OCI-LY7 (cell line): ENCODE measurements at regions not wholly inside any gene's neighbourhood (a gene's known extent, or its start where the extent isn't known, plus 50 kb on each side); places are given as distances from the start of the nearest gene placed in this dataset.

Experiments used
- BruUV-seq: library from RNA; stranded (reverse); fragments of 400-500 nt; replicated peaks from 2 replicates; lab custom pipeline; 2021; lab: Mats Ljungman, UMichigan
- CTCF ChIA-PET: fragments of 300-600 bp; sonication (Branson Sonifier 250); formaldehyde crosslinking; loops from one replicate; lab custom pipeline; 2022; ENCODE audit warnings: antibody characterized with exemption; ENCODE audit not compliant: unreplicated experiment; lab: Charles Lee
- POLR2A ChIA-PET: fragments of 300-600 bp; sonication (Branson Sonifier 250); formaldehyde crosslinking; loops from one replicate; lab custom pipeline; 2022; ENCODE audit warnings: antibody characterized with exemption; lab: Charles Lee
- DNase-seq: peaks from one replicate; pipeline ENCODE4 v3.0.0-alpha.2; 2015; ENCODE audit warnings: low spot score
- H2AFZ ChIP-seq: fragments of 200-600 bp; sonication (generic), shearing (Covaris generic); 2 replicates; pipeline ENCODE4 v1.6.1; 2014; ENCODE audit warnings: mild to moderate bottlenecking, antibody characterized with exemption, low read length, moderate library complexity
- H3K27ac ChIP-seq: fragments of 200-600 bp; sonication (generic); 2 replicates; pipeline ENCODE4 v1.5.1; 2014; ENCODE audit warnings: mixed run types, low read depth, mild to moderate bottlenecking, moderate library complexity, low read length, inconsistent platforms; ENCODE audit not compliant: poor library complexity, severe bottlenecking
- H3K36me3 ChIP-seq: fragments of 200-600 bp; sonication (generic); 2 replicates; pipeline ENCODE4 v1.6.1; 2014; ENCODE audit warnings: mild to moderate bottlenecking, antibody characterized with exemption, low read length, moderate library complexity, mixed read lengths; ENCODE audit not compliant: insufficient read depth
- H3K4me1 ChIP-seq: fragments of 200-600 bp; sonication (generic); 2 replicates; pipeline ENCODE4 v1.5.1; 2014; ENCODE audit warnings: mild to moderate bottlenecking, low read length; ENCODE audit not compliant: insufficient read depth, poor library complexity, severe bottlenecking
- H3K4me2 ChIP-seq: fragments of 200-600 bp; sonication (generic); 2 replicates; pipeline ENCODE4 v1.6.1; 2014; ENCODE audit warnings: mild to moderate bottlenecking, low read length
- H3K4me3 ChIP-seq: fragments of 200-600 bp; sonication (generic); 2 replicates; pipeline ENCODE4 v1.5.1; 2014; ENCODE audit warnings: mild to moderate bottlenecking, low read depth, low read length; ENCODE audit not compliant: poor library complexity, severe bottlenecking
- H3K79me2 ChIP-seq: fragments of 200-600 bp; sonication (generic); 2 replicates; pipeline ENCODE4 v1.6.1; 2016; ENCODE audit warnings: low read depth, mild to moderate bottlenecking, low read length, moderate library complexity, mixed read lengths; ENCODE audit not compliant: insufficient read depth
- H3K9me2 ChIP-seq: fragments of 200-600 bp; sonication (generic); 2 replicates; pipeline ENCODE4 v1.6.1; 2016; ENCODE audit warnings: mild to moderate bottlenecking, low read length, mixed read lengths; ENCODE audit not compliant: insufficient read depth
- H3K9me3 ChIP-seq: fragments of 200-600 bp; sonication (generic); 2 replicates; pipeline ENCODE4 v1.6.1; 2014; ENCODE audit warnings: mild to moderate bottlenecking, mixed run types, low read length, mixed read lengths
- H4K20me1 ChIP-seq: fragments of 200-600 bp; sonication (generic); 2 replicates; pipeline ENCODE4 v1.6.1; 2014; ENCODE audit warnings: mild to moderate bottlenecking, antibody characterized with exemption, low read length, moderate library complexity, mixed read lengths; ENCODE audit not compliant: insufficient read depth
- EZH2phosphoT487 ChIP-seq: fragments of 200-600 bp; sonication (generic); IDR thresholded peaks from 2 replicates; pipeline ENCODE4 v1.6.1; 2018; ENCODE audit warnings: low read depth, borderline replicate concordance, mild to moderate bottlenecking, mixed run types, antibody characterized with exemption, low read length, moderate library complexity, mixed read lengths
- intact Hi-C: fragments of 100-400 bp; cut with micrococcal nuclease; formaldehyde crosslinking; loops from one replicate; pipeline ENCODE4 v1.10.0; 2022; ENCODE audit not compliant: unreplicated experiment
- TF ChIP-seq, protein P1 (sequence below): fragments of 200-600 bp; sonication (generic); conservative IDR thresholded peaks from 2 replicates; pipeline ENCODE4 v1.5.1; 2014; ENCODE audit warnings: mild to moderate bottlenecking, antibody characterized with exemption, low read length, moderate library complexity, mixed read lengths

DNA sequence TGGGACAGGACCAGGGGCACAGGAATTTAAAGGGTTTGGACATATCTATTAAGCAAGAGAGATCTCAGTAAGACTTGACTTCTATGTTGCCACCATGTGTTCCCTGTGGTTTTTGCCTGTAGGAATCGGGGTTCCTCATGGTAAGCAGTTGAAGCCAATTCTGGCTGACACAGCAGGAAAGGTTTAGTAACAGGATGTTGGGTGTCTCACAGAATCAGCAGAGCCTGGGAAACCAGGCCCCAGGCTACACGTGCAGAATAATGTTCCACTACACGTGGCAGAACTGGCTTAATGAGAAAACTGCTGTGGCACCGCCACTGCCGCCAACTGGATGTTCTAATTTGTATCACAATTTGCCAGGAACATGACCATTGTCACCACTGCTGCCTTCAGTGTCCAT, 264.6 kb upstream of the PLET1 start:
- H2AFZ ChIP-seq, result no peak overlapping the region
- ChIA-PET POLR2A (no interaction called here), CTCF (no interaction called here)
- no peaks in the 10 kb centered on the region for H3K4me1 ChIP-seq
- intact Hi-C loops, result no loop called here
- no peak overlapping the region for H3K27ac ChIP-seq
- no TSS peak for BruUV-seq
- no peaks in the 10 kb centered on the region for H3K9me2 ChIP-seq
- H3K9me3 ChIP-seq, result no peaks in the 10 kb centered on the region
- no peaks in the 10 kb centered on the region for H3K36me3 ChIP-seq
- no peak overlapping the region for H3K4me3 ChIP-seq
- H4K20me1 ChIP-seq, result no peaks in the 10 kb centered on the region
- TF ChIP-seq, protein P1, sequence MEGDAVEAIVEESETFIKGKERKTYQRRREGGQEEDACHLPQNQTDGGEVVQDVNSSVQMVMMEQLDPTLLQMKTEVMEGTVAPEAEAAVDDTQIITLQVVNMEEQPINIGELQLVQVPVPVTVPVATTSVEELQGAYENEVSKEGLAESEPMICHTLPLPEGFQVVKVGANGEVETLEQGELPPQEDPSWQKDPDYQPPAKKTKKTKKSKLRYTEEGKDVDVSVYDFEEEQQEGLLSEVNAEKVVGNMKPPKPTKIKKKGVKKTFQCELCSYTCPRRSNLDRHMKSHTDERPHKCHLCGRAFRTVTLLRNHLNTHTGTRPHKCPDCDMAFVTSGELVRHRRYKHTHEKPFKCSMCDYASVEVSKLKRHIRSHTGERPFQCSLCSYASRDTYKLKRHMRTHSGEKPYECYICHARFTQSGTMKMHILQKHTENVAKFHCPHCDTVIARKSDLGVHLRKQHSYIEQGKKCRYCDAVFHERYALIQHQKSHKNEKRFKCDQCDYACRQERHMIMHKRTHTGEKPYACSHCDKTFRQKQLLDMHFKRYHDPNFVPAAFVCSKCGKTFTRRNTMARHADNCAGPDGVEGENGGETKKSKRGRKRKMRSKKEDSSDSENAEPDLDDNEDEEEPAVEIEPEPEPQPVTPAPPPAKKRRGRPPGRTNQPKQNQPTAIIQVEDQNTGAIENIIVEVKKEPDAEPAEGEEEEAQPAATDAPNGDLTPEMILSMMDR, result no peak
- no peak for TF ChIP-seq EZH2phosphoT487
- H3K4me2 ChIP-seq, result no peak overlapping the region
- no peak for DNase-seq
- H3K79me2 ChIP-seq, result no peaks in the 10 kb centered on the region

- no peaks in the 10 kb centered on the region for H3K9me2 ChIP-seq
- H3K27ac ChIP-seq, result no peak overlapping the region
- H3K9me3 ChIP-seq, result no peaks in the 10 kb centered on the region
- ChIA-PET CTCF (no interaction called here), POLR2A (no interaction called here)
- no peaks in the 10 kb centered on the region for H4K20me1 ChIP-seq
- no peak for DNase-seq
- intact Hi-C loops, result no loop called here
- no TSS peak for BruUV-seq
- H3K36me3 ChIP-seq, result no peaks in the 10 kb centered on the region
- no peak overlapping the region for H3K4me3 ChIP-seq
- TF ChIP-seq EZH2phosphoT487, result no peak
- H3K4me1 ChIP-seq, result no peaks in the 10 kb centered on the region
- H3K79me2 ChIP-seq, result no peaks in the 10 kb centered on the region
- no peak overlapping the region for H2AFZ ChIP-seq
- no peak overlapping the region for H3K4me2 ChIP-seq
Measured at GRCh38 chr11:112525844-112526590, 265.4 kb upstream of the PLET1 start.

DNA sequence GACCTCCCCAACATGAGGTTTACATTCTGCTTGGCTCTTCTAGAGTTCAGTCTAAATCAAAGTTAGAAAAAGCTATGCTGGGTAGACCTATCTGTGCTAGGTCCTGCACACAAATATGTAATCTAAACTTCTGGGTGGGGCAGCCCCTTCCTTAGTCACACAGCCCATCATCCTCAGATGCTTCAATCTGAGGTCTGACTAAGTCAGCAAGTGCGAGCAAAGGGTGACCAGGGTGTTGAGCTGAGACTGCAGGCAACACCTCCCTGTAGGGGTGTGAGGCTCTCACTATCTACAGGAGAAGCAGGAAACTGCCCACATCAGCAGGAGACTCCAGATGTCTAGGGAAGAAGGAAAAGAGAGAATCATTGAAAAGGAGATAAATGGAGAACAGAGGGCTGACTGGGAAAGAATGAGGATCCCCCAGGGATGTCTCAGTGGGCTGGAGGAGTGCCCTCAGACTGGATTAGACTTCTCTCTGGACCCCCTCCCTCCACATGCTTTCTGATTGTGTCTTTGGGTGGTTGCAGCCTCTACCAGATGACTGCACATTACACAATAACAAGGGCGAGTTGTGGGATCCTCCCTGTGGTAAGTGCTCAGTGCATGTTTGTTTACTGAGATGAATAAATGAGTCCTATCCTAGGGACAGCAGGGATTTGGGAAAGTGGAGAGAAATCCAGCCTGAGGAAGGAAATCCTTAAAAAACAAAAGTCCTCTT, 266.2 kb upstream of the PLET1 start:
- H3K27ac ChIP-seq, result no peak overlapping the region
- H4K20me1 ChIP-seq, result no peaks in the 10 kb centered on the region
- intact Hi-C loops, result no loop called here
- H3K9me3 ChIP-seq, result no peaks in the 10 kb centered on the region
- ChIA-PET POLR2A (interaction anchor here (0.6 kb wide), 1 partner anchor 1332 kb away, joined by 3 read pairs; no protein-coding TSS in a partner anchor), CTCF (no interaction called here)
- H3K4me3 ChIP-seq, result no peak overlapping the region
- BruUV-seq, result no TSS peak
- no peak overlapping the region for H2AFZ ChIP-seq
- H3K79me2 ChIP-seq, result no peaks in the 10 kb centered on the region
- no peak overlapping the region for H3K4me2 ChIP-seq
- H3K4me1 ChIP-seq, result no peaks in the 10 kb centered on the region
- no peak for TF ChIP-seq EZH2phosphoT487
- TF ChIP-seq, protein P1, result no peak
- no peaks in the 10 kb centered on the region for H3K9me2 ChIP-seq
- DNase-seq, result no peak
- no peaks in the 10 kb centered on the region for H3K36me3 ChIP-seq
